RWPE1 (cell line): ENCODE measurements at regions not wholly inside any gene's neighbourhood (a gene's known extent, or its start where the extent isn't known, plus 50 kb on each side); places are given as distances from the start of the nearest gene placed in this dataset.
A peak's percentile ranks its signal among the peaks of the same experiment; 100 is the strongest.

Experiments used
- CTCF ChIA-PET: fragments of 350-600 bp; sonication (Branson Sonifier 250); formaldehyde crosslinking; extraction: SDS; loops from one replicate; lab custom pipeline; 2021; lab: Yijun Ruan, JAX
- POLR2A ChIA-PET: fragments of 400-600 bp; formaldehyde crosslinking; extraction: SDS; loops from one replicate; lab custom pipeline; 2020; ENCODE audit warnings: antibody characterized with exemption; ENCODE audit not compliant: low non-redundant PET; lab: Yijun Ruan, JAX
- DNase-seq: peaks from one replicate; pipeline ENCODE4 v3.0.0; 2012; ENCODE audit warnings: low spot score
- H3K27ac ChIP-seq: fragments of 450-650 bp; 2 replicates; pipeline ENCODE4 v1.5.1; 2017
- CTCF ChIP-seq: fragments of 450-650 bp; conservative IDR thresholded peaks from 2 replicates; pipeline ENCODE4 v1.5.1; 2017; ENCODE audit warnings: low read depth, mild to moderate bottlenecking

GRCh38 chr7:131010029-131010716 is 276.2 kb upstream of the KLF14 start:
- CTCF ChIA-PET: interaction anchor here (0.6 to 1.2 kb wide), 2 partner anchors 30 to 143 kb away, joined by 3 to 5 read pairs; no protein-coding TSS in a partner anchor
- no peak for DNase-seq
- TF ChIP-seq CTCF: no peak
- POLR2A ChIA-PET: no interaction called here
- H3K27ac ChIP-seq: peak overlapping the region; percentile 26; the same call in 1 of the 2 replicates

- no peak for TF ChIP-seq CTCF
- POLR2A ChIA-PET: no interaction called here
- no peak for DNase-seq
- CTCF ChIA-PET: no interaction called here
- peak overlapping the region; percentile 82 for H3K27ac ChIP-seq
Measured at GRCh38 chr7:131010717-131011431, 276.9 kb upstream of the KLF14 start.

GRCh38 chr7:131011432-131011742 is 277.4 kb upstream of the KLF14 start:
- TF ChIP-seq CTCF: no peak
- ChIA-PET POLR2A (no interaction called here), CTCF (no interaction called here)
- no peak for DNase-seq
- H3K27ac ChIP-seq: peak overlapping the region; percentile 82

GRCh38 chr7:131011976-131012375 is 278.0 kb upstream of the KLF14 start:
- peak overlapping the region; percentile 90 for H3K27ac ChIP-seq
- CTCF ChIA-PET: no interaction called here
- peak; percentile 78 for DNase-seq
- POLR2A ChIA-PET: no interaction called here
- TF ChIP-seq CTCF: no peak

- CTCF ChIA-PET: interaction anchor here (0.8 kb wide), 1 partner anchor 14 kb away, joined by 4 read pairs; no protein-coding TSS in a partner anchor
- no peak for DNase-seq
- no peak for TF ChIP-seq CTCF
- H3K27ac ChIP-seq: peak overlapping the region; percentile 90
- POLR2A ChIA-PET: no interaction called here
Measured at GRCh38 chr7:131012477-131013031, 278.5 kb upstream of the KLF14 start.

GRCh38 chr7:131013716-131014115 is 279.7 kb upstream of the KLF14 start:
- DNase-seq: no peak
- H3K27ac ChIP-seq: peak overlapping the region; percentile 90
- POLR2A ChIA-PET: no interaction called here
- CTCF ChIA-PET: no interaction called here
- TF ChIP-seq CTCF: no peak
